Activated T-cell treated with anti-CD3 and anti-CD28 coated beads for 1 hour (primary cell): ENCODE measurements at regions not wholly inside any gene's neighbourhood (a gene's known extent, or its start where the extent isn't known, plus 50 kb on each side); places are given as distances from the start of the nearest gene placed in this dataset.
A peak's percentile ranks its signal among the peaks of the same experiment; 100 is the strongest.
"Not testable (repeated sequence)": the region's sequence is repeated elsewhere in the genome, so short reads cannot be mapped to it uniquely, and the experiment has no call there.

ENCODE experiments used
- DNase-seq: peaks from one replicate; pipeline ENCODE4 v3.0.0-alpha.2; 2020; ENCODE audit warnings: low read depth

DNA sequence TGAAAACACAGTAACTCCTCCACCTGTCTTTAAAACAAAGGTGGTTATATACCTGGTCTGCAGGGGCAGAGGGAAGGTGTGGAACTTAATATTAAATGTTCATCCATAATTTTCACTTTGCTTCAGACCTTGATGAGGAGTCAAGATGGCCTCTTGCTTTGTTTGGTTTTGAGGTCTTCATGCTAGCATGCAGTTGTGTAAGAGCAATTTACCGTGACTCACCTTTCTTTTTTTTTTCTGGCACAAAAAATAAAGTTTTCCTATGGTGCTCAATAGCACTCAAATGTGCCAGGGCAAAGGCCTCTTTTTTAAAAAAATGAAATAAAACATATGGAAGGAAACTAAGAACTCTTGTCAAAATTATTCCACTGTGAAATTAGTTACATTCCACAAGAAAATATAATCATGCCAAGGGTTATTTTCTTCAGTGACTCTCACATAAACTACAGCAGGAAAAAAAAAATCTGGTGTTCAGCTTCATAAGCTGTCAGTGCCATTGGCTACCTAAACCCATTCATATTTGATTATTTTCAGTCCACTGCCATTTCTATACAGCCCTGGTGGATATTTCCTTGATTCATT lies 128.2 kb downstream of the SLC7A11 start:
- no peak for DNase-seq

DNA sequence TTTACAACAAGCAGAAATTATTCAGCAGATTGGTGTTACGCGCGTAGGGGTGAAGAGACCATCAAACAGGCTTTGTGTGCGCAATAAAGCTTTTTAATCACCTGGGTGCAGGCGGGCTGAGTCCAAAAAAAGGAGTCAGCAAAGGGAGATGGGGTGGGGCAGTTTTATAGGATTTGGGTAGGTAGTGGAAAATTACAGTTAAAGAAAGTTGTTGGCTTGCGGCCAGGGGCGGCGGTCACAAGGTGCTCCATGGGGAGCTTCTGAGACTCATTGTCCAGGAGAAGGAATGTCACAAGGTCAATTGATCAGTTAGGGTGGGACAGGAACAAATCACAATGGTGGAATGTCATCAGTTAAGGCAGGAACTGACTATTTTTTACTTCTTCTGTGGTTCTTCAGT lies 129.3 kb downstream of the SLC7A11 start:
- not testable (repeated sequence) for DNase-seq

DNA sequence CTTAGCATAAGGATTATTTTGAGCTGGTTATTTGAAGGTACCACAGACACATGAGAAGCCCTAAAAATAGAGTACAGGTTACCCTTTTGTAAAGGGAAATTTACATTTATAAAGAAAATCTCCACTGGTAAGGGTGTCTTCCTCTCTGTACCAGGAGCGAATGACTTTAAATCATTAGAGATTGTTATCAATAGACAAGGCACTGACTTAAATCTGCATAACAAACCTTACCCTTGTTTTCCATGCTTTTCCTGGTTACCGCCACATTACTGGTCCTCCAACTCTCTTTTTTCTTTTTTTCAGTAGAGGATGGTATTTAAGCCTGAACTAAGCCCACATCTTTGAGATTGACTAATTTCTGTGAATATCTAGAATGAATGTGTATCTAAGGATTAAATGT lies 129.8 kb downstream of the SLC7A11 start:
- DNase-seq, result no peak

DNA sequence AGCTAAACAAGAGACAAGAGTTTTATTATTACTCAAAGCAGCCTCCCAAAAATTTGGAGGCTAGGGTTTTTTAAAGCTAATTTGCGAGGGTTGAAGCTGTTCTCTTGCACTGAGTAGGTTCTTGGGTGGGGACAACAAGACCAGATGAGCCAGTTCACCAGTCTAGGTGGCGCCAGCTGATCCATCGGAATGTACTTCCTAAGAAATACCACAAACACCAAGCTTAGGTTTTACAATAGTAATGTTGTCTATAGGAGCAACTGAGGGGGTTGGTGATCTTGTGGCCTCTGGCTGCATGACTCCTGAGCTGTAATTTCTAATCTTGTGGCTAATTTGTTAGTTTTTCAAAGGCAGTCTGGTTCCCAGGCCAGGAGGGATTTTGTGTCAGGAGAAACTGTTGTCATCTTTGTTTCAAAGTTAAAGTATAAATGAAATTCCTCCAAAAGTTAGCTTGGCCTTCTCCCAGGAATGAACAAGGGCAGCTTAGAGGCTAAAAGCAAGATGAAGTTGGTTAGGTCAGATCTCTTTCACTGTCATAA lies 130.6 kb downstream of the SLC7A11 start:
- DNase-seq, result no peak

DNA sequence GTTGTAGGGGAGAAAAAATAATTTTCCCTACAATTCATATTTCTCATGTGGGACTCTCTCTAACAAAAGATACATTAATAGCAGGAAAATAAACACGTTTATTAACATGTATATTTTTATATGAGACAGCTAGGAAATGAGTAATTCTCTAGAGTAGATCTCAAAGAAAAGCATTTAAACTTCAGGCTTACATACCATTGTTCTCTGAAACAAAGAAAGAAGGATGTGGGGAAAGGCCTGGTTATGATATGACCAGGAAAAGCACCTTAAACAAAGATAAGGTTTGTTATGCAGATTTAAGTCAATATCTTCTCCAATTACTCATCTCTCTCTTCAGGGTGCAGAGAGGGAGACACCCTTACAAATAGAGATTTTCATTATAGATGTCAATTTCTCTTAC lies 131.3 kb downstream of the SLC7A11 start:
- DNase-seq, result no peak

DNA sequence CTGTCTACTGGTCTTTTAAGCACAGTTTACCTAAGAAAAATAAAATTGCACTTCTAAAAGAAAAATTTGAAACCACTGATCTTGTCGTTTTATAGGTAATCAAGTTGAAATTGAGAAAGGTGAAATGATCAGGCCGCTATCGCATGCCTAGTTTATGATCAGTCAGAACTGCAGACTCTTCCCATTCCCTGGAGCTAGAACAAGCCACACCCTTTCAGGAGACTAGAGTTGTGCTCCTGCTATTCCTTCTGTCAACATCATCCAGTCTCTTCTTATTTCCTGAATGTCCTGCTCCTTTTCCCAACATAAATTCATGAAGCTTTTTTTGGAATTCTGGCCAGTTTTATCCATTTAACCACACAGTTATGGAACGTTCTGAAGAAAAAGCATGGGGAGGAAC lies 135.1 kb downstream of the SLC7A11 start:
- no peak for DNase-seq

DNA sequence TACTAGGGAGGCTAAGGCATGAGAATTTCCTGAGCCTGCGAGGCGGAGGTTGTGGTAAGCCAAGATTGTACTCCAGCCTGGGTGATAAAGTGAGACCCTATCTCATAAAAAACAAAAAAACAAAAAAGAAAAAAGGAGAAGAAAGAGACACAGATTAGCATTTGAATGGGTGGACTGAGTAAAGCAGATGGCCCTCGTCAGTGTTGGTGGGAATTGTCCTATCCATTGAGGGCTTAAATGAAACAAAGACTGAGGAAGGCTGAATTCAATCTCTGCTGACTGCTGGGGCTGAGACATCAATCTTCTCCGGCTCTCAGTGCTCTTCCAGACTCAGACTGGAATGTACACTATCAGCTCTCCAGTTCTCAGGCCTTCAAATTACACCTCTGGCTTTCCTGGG lies 136.8 kb downstream of the SLC7A11 start:
- no peak for DNase-seq

DNA sequence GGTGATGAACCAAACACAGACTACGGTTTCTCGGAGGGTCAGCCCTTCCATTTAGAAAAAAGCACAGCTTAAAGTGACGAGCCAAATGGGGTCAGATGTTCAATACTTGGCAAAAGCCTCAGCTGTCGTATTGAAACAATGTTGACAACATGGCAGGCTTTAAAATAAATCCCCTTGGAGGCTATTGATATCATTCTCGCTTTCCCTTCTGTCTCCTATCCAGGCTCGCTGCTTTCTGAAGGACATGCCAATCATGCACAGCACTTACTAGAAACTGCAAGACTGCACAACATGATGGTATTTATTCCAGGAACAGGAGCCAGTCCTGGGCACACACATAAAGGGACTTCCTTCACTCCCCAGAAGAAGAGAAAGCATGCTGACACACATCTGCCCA lies 137.9 kb downstream of the SLC7A11 start:
- no peak for DNase-seq

DNA sequence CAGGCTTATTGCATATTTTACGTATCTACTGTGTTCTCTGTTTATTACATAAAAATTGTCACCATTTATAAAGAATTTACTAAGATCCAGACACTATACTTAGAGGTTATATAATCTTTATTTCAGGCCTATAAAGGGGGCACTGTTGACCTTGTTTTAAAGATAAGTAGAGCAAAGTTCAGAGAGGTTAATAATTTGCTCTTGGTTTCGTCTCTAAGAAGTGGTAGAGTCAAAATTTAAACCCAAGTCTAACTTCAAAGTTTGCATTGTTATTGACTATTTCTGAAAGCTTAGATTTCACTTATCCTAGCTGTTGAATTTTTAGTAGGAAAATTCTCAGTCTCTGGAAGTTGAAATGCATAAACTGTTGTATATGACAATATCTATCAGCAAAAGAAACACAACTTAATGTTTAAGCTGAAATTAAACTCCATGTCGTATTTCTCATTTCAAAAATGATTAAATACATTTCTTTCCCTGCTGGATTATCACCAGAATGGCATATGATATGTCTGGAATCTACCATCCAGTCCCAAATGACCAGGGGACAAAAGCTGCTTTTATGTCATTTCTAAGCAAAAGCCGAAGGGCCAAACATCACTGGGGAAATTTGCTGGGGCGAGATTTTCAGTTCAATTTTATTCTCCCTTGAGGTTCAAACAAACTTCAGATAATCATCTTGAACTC lies 138.4 kb downstream of the SLC7A11 start:
- no peak for DNase-seq

DNA sequence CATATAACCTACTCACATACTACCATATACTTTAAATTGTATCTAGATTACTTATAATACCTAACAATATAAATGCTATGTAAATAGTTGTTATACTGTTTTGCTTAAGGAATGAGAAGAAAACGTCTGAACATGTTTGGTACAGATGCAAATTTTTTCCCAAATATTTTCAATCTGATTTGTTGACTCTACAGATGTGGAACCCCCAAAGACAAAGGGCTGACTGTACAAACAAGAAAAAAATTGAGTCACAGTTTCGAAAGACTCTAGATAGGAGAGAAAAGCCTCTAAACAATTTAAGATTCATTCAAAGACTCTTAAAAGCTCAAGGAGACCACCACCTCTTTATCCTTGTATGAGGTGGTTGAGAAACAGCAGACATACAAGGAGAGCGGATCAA lies 142.8 kb downstream of the SLC7A11 start:
- no peak for DNase-seq

DNA sequence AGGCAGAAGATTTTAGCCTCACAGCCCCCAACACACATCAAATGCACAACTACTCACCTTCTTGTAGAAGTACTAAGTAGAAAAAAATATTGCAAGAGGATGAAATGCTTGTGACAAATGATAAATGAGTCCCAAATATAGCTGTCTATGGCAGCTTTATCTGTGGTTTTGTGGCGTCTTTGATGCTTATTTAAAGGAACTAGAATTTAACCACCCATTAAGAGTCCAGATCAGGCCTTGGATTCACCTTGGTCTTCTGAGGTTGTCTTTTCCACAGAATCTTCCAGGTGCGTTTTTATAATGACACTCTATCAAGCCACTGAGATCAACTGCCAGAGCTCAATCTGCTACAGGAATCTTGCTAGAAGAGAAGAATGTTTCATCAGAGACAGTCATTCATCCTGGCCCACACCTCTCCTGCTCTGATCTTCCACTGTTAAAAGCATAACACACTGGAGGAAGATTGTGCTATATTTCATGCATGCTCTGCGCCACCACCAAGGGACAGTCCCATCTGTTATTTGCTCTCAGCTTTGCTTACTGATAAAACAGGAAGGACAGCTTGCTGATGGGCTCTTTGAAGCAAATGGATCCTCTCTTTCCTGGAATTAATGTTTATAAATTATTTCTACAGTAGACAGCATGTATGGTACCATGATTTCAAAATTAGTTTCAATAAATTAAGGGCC lies 144.1 kb downstream of the SLC7A11 start:
- DNase-seq, result no peak

DNA sequence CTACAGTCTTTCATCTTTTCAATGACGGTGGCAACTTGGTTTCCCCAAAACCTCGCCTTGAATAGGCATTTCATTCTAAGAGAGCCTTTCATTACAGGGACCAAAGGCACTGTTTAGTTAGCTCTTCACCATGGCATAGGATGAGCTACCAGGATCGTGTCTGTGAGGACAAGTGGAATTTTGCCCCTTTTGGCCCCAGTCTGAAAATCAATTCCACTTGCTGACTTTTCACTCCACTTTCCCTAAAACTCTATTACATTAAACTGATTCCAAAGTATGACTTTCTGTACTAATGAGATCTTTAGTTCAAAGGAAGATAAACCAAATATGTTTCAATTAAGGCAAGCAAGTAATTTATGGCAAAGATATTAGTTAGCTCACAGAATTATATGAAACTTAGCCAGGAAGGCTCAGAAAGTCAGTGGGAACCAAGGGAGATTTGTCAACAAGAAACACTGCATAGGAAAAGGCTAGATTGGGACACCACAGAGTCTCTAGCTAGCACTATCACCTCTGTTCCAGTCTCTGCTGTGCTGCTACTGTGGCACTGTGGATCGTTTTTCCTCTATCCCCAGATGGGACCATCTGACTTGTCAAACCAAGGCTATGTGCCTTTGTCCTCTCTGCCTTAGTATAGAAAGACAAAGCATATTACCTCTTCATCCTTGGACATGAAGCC lies 145.6 kb downstream of the SLC7A11 start:
- no peak for DNase-seq

DNA sequence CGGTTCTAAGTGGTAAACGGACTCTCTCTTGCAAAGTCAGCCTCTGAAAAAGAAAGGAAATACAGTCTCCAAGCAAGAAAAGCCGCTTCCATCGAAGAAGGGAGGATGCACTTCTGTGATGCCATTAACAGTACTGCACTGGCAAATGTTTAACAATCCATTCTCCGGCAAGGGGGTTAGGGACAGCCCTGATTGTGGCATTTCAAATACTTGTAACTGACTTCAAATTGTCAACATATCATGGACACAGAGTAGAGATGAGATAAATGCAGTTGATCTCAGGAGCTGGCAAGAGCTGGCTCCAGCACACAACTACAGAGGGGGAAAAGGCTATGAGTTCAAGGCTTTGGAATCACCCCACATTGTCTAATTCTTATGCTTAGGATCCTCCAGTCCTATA lies 146.8 kb downstream of the SLC7A11 start:
- DNase-seq, result no peak

DNA sequence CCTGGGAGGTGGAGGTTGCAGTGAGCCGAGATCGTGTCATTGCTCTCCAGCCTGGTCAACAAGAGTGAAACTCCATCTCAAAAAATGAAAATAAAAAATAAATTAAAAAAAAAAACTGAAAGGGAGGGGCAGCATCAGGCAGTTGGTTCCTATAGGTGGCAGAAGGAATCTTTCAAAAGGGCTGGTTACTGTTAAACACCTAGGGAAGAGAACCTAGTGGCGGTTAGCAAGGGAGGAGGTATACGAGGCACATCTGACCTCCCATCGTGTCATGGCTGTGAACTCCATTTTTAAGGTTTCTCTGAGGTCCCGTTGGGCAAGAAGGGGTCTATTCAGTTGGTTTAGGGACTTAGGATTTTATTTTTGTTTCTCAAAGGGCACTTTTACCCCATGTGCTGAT lies 150.1 kb downstream of the SLC7A11 start:
- no peak for DNase-seq

DNA sequence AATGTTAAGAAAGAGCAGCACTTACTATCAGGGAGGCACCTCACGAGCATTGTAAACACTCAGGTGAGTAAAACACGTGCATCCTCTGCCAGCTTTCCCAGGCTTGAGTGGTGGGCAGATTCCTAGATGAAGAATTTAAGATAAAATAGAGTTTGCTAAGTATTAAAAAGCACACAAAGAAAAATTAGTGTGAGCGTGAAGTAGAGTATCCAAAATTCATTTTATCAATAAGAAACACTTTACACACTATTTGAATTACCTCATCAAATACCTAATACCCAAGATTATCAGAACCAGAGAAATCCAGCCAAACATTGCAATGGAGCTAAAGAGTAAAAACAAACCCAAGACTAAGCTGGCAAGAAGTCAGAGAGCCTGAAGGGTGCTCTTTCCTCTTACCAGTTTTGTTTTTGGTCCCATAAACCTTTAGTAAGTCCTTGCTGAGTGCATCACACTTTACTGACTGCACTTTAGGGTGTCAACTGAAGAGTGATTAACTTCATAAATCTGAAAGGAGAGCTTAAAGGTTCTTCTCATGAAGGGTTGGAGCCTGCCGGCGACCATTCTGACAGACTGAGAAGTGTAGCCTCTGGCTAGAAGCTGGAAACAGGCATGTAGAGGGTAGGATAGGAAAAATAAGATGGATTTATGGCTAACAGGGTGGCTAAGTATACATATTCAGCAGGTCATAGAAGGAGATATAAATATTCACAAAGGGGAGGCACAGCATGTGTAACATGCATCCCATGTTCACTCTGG lies 151.1 kb downstream of the SLC7A11 start:
- DNase-seq, result no peak

DNA sequence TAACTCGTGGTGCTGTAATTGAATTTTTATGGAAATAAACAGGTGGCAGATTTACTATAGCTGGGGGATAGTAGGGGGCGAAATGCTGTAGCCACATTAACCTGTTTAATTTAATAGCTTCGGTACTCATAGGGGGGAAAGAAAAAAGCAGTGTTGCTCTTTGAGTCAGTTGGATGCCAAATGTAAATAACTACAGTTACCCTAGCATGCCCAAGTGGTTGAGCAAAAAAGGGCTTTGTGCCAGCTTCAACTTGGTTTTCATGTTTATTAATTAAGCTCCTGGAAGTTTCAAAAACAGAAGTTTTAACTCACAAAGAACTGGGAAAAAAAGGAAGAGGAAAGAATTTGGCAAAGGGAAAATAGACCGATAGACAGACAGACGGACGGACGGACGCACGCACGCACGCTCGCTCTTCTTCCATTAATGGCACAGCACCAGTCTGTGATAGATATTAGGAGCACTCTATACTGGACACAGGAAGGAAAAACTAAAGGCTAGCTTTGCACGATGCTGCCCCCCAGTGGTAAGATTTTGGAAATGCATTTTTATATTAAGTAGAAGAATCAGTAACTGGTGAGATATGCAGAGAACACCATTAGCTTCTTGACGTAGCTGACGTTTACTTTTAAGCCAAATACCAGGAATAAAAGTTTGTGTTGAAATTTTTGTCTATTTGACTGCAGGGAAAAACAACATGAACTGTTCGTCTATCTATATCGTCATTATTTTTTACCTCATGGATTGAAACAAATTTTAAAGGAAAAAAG lies 151.8 kb downstream of the SLC7A11 start:
- peak; percentile 1 for DNase-seq

DNA sequence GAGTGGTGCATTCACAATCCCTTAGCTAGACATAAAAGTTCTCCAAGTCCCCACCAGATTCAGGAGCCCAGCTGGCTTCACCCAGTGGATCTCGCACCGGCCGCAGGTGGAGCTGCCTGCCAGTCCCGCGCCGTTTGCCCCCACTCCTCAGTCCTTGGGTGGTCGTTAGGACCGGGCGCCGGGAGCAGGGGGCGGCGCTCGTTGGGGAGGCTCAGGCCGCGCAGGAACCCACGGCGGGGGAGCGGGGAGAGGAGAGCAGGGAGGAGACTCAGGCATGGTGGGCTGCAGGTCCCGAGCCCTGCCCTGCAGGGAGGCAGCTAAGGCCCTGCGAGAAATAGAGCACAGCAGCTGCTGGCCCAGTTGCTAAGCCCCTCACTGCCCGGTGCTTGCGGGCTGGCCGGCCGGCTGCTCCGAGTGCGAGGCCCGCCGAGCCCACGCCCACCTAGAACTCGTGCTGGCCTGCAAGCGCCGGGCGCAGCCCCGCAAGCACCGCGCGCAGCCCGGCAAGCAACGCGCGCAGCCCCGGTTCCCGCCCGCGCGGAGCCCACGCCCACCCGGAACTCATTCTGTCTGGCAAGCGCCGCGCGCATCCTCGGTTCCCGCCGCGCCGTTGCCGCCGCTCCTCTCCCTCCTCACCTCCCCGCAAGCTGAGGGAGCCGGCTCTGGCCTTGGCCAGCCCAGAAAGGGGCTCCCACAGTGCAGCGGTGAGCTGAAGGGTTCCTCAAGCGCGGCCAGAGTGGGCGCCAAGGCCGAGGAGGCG lies 153.5 kb downstream of the SLC7A11 start:
- no peak for DNase-seq

DNA sequence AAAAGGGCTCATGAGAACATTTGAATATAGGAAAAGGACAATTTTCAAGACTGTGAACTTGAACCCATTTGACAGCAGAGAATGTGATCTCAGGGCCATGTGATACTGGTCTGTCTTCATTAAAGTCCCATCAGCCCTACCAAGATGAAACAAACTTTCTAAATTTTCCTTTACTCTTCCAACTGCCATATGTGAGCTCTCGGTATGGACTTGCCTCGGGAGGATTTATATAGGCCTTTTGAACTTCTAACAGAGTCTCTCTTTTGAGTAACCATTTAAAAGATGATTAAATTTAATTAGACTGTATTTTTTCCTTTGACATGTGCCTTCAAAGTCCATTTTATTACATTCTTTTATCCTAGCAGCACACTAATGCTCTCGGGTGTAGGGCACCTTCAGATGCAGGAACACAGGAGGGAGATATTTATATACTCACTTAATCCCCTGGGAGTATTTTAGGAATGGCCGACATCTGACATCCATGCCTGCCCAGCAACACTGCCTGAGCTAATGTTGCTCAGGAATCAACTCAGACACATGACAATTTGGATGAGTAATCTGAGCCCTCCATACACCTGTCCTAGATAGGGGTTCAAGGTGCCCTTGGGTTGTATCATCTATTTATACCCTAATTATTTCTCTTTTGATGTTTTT lies 155.0 kb downstream of the SLC7A11 start:
- DNase-seq, result no peak

DNA sequence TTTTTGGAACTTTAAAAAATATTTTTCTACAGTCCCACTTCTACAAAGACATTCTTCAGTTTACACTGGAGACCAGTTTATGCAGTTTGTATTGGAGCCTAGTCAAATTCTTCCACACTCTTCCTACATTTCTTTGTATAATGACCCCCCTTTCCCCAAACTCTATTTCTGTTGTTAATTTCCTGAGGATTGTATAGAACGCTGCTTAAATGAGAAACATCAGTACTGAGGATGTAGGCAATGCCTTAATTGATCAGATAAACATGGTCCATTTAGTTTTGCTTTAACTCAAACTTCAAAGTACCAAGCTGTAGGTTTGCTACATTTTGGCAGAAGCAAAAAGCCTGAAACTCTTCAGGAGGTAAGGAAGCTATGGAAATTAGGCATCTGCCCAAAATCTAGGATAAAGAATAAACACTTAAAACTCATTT lies 155.5 kb downstream of the SLC7A11 start:
- no peak for DNase-seq

DNA sequence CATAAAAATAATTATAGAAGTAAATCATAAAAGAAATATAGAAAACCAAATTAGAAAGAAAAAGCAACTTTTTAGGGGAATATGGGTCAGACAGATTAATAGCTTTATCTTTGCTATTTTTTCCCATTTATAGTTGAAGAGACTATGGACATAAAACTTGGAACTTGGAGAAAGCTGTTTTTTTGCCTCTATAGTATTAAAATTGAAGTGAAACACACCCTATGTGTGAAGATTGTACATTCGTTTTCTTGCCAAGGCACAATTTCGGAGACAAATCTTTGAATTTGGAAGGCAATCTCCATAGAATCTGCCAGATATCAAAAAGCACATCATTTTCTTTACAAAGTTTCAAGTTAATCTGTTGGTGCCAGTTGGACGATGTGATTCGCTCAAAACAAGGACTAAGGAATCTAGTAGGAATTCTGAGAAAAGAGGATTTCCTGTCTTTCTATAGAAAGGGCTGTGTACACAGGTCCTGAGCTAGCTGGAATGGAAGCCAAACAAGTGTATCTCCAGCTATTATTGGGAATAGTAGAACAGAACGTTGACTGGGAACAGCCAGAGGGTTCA lies 156.3 kb downstream of the SLC7A11 start:
- DNase-seq, result no peak
